Chondrocyte (in vitro differentiated cells): ENCODE measurements at regions not wholly inside any gene's neighbourhood (a gene's known extent, or its start where the extent isn't known, plus 50 kb on each side); places are given as distances from the start of the nearest gene placed in this dataset.

Source experiments
- DNase-seq: peaks from one replicate; pipeline ENCODE4 v3.0.0; 2021; ENCODE audit warnings: mixed read lengths, low spot score
- H3K27ac Mint-ChIP-seq: one replicate; pipeline ENCODE4 v1.8.0; 2021; ENCODE audit warnings: mild to moderate bottlenecking, moderate library complexity, mixed read lengths; ENCODE audit not compliant: unreplicated experiment
- H3K27me3 Mint-ChIP-seq: 2 replicates; pipeline ENCODE4 v1.8.0; 2021; ENCODE audit warnings: low read depth, mixed read lengths
- H3K36me3 Mint-ChIP-seq: 2 replicates; pipeline ENCODE4 v1.8.0; 2021; ENCODE audit warnings: low read depth, mixed read lengths
- H3K4me1 Mint-ChIP-seq: 2 replicates; pipeline ENCODE4 v1.8.0; 2021; ENCODE audit warnings: low read depth, mild to moderate bottlenecking, mixed read lengths
- H3K4me3 Mint-ChIP-seq: one replicate; pipeline ENCODE4 v1.8.0; 2021; ENCODE audit warnings: mild to moderate bottlenecking, moderate library complexity, mixed read lengths; ENCODE audit not compliant: unreplicated experiment
- H3K9me3 Mint-ChIP-seq: 2 replicates; pipeline ENCODE4 v1.8.0; 2021; ENCODE audit warnings: low read depth, mixed read lengths
- CTCF ChIP-seq: fragments of 200-600 bp; sonication (generic); IDR thresholded peaks from 2 replicates; pipeline ENCODE4 v1.5.0; 2021; ENCODE audit warnings: antibody characterized with exemption, mild to moderate bottlenecking, moderate library complexity

- peaks cover 24% of the 10 kb centered on the region for H3K4me1 Mint-ChIP-seq
- no peak overlapping the region for H3K4me3 Mint-ChIP-seq
- no peak overlapping the region for H3K27ac Mint-ChIP-seq
- peak; percentile 83 for TF ChIP-seq CTCF
- H3K9me3 Mint-ChIP-seq: no peaks in the 10 kb centered on the region
- H3K36me3 Mint-ChIP-seq: no peaks in the 10 kb centered on the region
- no peak for DNase-seq
- H3K27me3 Mint-ChIP-seq: no peaks in the 10 kb centered on the region
These were observed 302.5 kb upstream of the ATP11B start for GRCh38 chr3:182490596-182491491.

GRCh38 chr3:182491577-182491976, 301.7 kb upstream of the ATP11B start:
- Mint-ChIP-seq H3K4me3 (no peak overlapping the region), H3K9me3 (no peaks in the 10 kb centered on the region), H3K27ac (no peak overlapping the region), H3K4me1 (peaks cover 17% of the 10 kb centered on the region), H3K36me3 (no peaks in the 10 kb centered on the region), H3K27me3 (no peaks in the 10 kb centered on the region)
- TF ChIP-seq CTCF: no peak
- no peak for DNase-seq

GRCh38 chr3:182492536-182492935, 300.8 kb upstream of the ATP11B start:
- Mint-ChIP-seq H3K27ac (no peak overlapping the region), H3K27me3 (no peaks in the 10 kb centered on the region), H3K9me3 (no peaks in the 10 kb centered on the region), H3K36me3 (no peaks in the 10 kb centered on the region), H3K4me3 (no peak overlapping the region), H3K4me1 (peaks cover 8% of the 10 kb centered on the region)
- no peak for DNase-seq
- no peak for TF ChIP-seq CTCF

GRCh38 chr3:182500289-182500688, 293.0 kb upstream of the ATP11B start:
- no peak overlapping the region for H3K27ac Mint-ChIP-seq
- TF ChIP-seq CTCF: no peak
- no peaks in the 10 kb centered on the region for H3K36me3 Mint-ChIP-seq
- no peaks in the 10 kb centered on the region for H3K27me3 Mint-ChIP-seq
- H3K9me3 Mint-ChIP-seq: no peaks in the 10 kb centered on the region
- no peak for DNase-seq
- H3K4me3 Mint-ChIP-seq: no peak overlapping the region
- peaks cover 11% of the 10 kb centered on the region for H3K4me1 Mint-ChIP-seq

GRCh38 chr3:182501856-182502255, 291.4 kb upstream of the ATP11B start:
- no peaks in the 10 kb centered on the region for H3K36me3 Mint-ChIP-seq
- H3K4me3 Mint-ChIP-seq: no peak overlapping the region
- no peak for TF ChIP-seq CTCF
- H3K27me3 Mint-ChIP-seq: no peaks in the 10 kb centered on the region
- H3K4me1 Mint-ChIP-seq: peaks cover 11% of the 10 kb centered on the region
- H3K9me3 Mint-ChIP-seq: no peaks in the 10 kb centered on the region
- H3K27ac Mint-ChIP-seq: no peak overlapping the region
- DNase-seq: no peak
